ENCODE measurements at regions not wholly inside any gene's neighbourhood (a gene's known extent, or its start where the extent isn't known, plus 50 kb on each side); places are given as distances from the start of the nearest gene placed in this dataset.
A peak's percentile ranks its signal among the peaks of the same experiment; 100 is the strongest.

DNA sequence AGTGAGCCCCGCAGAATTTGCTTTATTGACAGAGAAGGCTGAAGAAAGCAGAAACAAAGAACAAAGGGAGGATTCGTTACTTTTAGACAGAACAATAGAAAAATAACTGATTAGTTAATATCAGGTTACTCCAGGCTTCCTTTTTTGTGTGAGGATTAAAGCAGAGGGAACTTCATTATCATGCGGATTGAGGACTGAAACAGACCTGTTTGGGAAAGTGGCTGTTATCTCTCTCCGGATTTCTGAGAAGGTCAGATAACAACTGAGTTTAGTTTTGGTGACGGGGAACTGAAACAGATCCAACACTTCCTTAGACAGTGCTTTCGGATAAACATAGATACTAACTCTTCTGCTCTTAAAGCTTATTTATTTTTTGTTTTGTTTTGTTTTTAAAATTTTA is 246.4 kb upstream of the ZNF507 start:
- intact Hi-C loops (cut with DNase I), result no loop called here
- Histone ChIP-seq H3K27me3 (no peaks in the 10 kb centered on the region), H3K4me1 (peaks cover 3% of the 10 kb centered on the region), H3K4me3 (no peak overlapping the region), H3K27ac (no peak overlapping the region), H3K36me3 (no peaks in the 10 kb centered on the region), H3K9me3 (no peaks in the 10 kb centered on the region)
- TF ChIP-seq, protein P1, sequence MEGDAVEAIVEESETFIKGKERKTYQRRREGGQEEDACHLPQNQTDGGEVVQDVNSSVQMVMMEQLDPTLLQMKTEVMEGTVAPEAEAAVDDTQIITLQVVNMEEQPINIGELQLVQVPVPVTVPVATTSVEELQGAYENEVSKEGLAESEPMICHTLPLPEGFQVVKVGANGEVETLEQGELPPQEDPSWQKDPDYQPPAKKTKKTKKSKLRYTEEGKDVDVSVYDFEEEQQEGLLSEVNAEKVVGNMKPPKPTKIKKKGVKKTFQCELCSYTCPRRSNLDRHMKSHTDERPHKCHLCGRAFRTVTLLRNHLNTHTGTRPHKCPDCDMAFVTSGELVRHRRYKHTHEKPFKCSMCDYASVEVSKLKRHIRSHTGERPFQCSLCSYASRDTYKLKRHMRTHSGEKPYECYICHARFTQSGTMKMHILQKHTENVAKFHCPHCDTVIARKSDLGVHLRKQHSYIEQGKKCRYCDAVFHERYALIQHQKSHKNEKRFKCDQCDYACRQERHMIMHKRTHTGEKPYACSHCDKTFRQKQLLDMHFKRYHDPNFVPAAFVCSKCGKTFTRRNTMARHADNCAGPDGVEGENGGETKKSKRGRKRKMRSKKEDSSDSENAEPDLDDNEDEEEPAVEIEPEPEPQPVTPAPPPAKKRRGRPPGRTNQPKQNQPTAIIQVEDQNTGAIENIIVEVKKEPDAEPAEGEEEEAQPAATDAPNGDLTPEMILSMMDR (IDR thresholded peaks at IDR 0.05), result no peak
- TF ChIP-seq POLR2A (IDR thresholded peaks at IDR 0.05) (no peak), POLR2AphosphoS5 (IDR thresholded peaks at IDR 0.05; ENCODE audit: insufficient read depth in 1 of 2, low read depth in 1 of 2) (no peak)
- no peak for DNase-seq (ENCODE audit: extremely low spot score in 2 of 2)

DNA sequence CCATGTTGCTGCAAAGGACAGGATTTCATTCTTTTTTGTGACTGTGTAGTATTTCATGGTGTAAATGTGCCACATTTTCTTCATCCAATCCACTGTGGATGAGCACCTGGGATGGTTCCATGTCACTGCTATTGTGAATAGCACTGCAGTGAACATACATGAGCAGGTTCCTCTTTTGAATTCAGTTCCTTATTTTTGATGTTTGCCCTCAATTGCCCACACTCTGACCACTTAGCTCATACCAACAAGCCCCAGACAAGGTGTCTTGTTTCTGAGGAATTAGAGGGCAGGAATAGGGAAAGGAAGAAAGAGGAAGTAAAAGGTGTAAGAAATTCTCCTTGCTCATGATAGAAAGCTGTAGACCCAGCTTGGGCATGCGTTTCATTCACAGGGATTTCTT is 244.2 kb upstream of the ZNF507 start:
- H3K4me3 ChIP-seq, result no peak overlapping the region
- H3K36me3 ChIP-seq, result no peaks in the 10 kb centered on the region
- intact Hi-C loops (cut with DNase I), result no loop called here
- DNase-seq (ENCODE audit: extremely low spot score in 2 of 2), result peak in 1 of 2 donors; percentile 3
- no peaks in the 10 kb centered on the region for H3K9me3 ChIP-seq
- TF ChIP-seq POLR2A (IDR thresholded peaks at IDR 0.05), result no peak
- no peak overlapping the region for H3K27ac ChIP-seq
- H3K4me1 ChIP-seq, result peaks cover 9% of the 10 kb centered on the region
- H3K27me3 ChIP-seq, result no peaks in the 10 kb centered on the region

DNA sequence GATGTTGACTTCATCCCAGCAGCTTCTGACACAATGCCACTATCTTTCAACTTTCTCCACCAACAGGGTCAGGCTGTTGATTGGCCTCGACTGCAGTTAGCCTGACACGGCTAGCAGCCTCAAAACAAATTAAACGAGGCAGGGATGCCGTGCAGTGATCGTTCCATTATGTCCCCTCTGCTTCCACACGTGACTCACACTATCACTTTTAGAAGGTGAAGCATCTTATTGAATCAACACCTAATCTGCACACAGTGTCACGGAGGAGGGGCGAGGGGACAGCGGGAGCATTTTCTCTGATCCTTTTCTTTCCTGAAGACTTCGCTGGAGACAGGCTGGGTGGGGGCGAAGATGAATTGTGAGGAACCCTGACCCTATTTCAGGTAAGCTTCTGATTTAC is 241.9 kb upstream of the ZNF507 start:
- no peak for DNase-seq (ENCODE audit: extremely low spot score in 2 of 2)
- Histone ChIP-seq H3K36me3 (no peaks in the 10 kb centered on the region), H3K27me3 (no peaks in the 10 kb centered on the region), H3K4me1 (peaks cover 9% of the 10 kb centered on the region), H3K27ac (no peak overlapping the region), H3K9me3 (no peaks in the 10 kb centered on the region), H3K4me3 (no peak overlapping the region)
- intact Hi-C loops (cut with DNase I), result no loop called here
- no peak for TF ChIP-seq POLR2AphosphoS5 (IDR thresholded peaks at IDR 0.05; ENCODE audit: insufficient read depth in 1 of 2, low read depth in 1 of 2)
- TF ChIP-seq POLR2A (IDR thresholded peaks at IDR 0.05), result no peak
- TF ChIP-seq, protein P1 (IDR thresholded peaks at IDR 0.05), result no peak

DNA sequence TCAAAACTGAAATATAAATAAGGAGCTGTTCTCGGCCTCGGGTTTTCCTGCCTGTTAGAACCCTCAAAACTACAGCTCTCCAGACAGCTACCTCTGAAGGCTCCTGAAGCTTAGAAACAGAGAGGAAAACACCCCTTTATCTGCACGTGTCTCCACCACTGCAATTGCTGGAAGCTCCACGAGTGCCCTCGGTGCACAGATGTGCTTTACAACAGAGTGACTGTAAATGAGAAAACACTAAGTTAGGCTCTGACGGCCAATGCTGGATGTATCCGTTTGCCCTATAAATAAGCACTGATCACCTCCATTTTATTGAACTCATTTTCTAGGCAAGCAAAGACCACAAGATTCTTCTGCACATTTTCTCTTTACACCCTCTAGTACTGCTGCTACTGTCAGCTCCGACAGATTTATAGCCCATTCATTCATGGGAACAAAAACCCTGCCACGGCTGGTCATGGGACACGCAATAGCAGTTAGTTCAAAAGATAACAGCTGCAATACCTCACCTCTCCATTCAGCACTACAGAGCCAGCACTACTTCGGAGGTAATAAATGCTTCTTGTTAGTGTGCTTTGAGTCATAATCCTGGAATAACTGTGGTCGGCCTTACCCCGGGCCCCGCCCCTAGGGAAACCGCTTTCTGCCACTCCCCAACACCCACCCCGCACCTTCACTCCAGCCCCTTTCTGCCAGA is 241.1 kb upstream of the ZNF507 start:
- Histone ChIP-seq H3K4me3 (no peak overlapping the region), H3K36me3 (no peaks in the 10 kb centered on the region), H3K27ac (no peak overlapping the region), H3K4me1 (peaks cover 9% of the 10 kb centered on the region), H3K27me3 (no peaks in the 10 kb centered on the region), H3K9me3 (no peaks in the 10 kb centered on the region)
- intact Hi-C loops (cut with DNase I), result no loop called here
- TF ChIP-seq, protein P1 (IDR thresholded peaks at IDR 0.05), result no peak
- TF ChIP-seq POLR2A (IDR thresholded peaks at IDR 0.05) (no peak), POLR2AphosphoS5 (IDR thresholded peaks at IDR 0.05; ENCODE audit: insufficient read depth in 1 of 2, low read depth in 1 of 2) (no peak)
- DNase-seq (ENCODE audit: extremely low spot score in 2 of 2), result no peak

DNA sequence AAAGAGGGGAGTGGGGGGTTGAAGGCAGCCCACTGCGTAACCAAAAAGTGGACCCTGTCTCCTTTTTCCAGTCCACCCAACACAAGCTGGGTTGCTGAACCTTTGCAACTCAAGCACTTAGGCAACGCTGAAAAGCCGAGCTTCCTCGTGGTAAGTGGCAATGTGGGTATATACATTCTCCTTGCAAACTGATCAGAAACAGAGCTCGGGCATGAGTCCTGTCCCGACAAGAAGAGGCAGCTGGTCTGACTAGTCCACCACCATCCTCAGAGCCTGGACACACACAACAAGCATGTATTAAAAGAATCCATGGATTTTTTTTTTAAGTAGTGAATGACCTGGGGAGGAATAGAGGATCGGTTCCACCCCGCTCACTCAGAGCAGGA is 240.6 kb upstream of the ZNF507 start:
- Histone ChIP-seq H3K4me1 (peaks cover 9% of the 10 kb centered on the region), H3K27me3 (no peaks in the 10 kb centered on the region), H3K4me3 (no peak overlapping the region), H3K27ac (no peak overlapping the region), H3K9me3 (no peaks in the 10 kb centered on the region), H3K36me3 (no peaks in the 10 kb centered on the region)
- intact Hi-C loops (cut with DNase I), result no loop called here
- no peak for DNase-seq (ENCODE audit: extremely low spot score in 2 of 2)
- no peak for TF ChIP-seq POLR2A (IDR thresholded peaks at IDR 0.05)

DNA sequence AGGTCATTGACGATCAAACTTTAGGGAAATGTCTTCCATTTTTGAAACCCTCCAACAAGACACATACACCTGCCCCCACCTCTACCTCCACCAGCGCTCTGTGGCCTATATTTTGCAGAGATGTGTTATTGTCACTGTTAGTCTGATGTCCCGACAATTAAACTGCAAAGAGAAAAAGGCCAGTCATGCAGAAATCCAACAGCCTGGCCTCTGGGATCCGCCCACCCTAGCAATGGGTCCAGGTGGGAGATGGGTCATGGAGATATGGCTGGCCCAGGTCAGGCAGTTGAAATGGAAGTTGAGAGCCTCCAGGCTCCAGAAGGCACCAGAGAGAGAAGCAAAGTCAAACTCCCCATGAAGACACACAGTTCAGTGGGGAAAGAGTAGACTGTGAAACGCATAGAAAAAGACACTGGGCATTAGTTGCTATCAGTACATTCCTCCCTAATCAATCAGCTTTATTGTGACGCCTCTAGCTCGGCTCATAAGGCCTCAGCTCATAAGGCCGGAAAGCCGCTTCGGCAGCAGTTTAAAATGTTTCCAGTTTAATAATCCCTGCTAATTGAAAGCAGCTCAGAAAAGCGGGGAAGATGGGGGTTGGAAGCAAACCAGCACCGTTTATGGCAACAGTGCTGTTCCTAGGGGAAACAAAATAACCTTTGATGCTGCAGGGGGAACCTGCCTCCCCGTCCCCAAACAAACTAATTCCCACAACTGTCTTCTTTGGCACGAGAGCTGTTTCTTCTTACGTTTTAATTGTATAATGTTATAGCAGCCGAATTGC is 239.7 kb upstream of the ZNF507 start:
- no peak overlapping the region for H3K27ac ChIP-seq

More for the DNA sequence above, 239.7 kb upstream of the ZNF507 start:
- TF ChIP-seq POLR2A (IDR thresholded peaks at IDR 0.05) (no peak), POLR2AphosphoS5 (IDR thresholded peaks at IDR 0.05; ENCODE audit: insufficient read depth in 1 of 2, low read depth in 1 of 2) (no peak)
- TF ChIP-seq, protein P1 (IDR thresholded peaks at IDR 0.05), result no peak
- Histone ChIP-seq H3K4me3 (no peak overlapping the region), H3K9me3 (no peaks in the 10 kb centered on the region), H3K4me1 (peaks cover 9% of the 10 kb centered on the region), H3K27me3 (no peaks in the 10 kb centered on the region), H3K36me3 (no peaks in the 10 kb centered on the region)
- intact Hi-C loops (cut with DNase I), result no loop called here
- DNase-seq (ENCODE audit: extremely low spot score in 2 of 2), result peak in 1 of 2 donors; percentile 40
